ENCODE measurements at regions not wholly inside any gene's neighbourhood (a gene's known extent, or its start where the extent isn't known, plus 50 kb on each side); places are given as distances from the start of the nearest gene placed in this dataset.

DNA sequence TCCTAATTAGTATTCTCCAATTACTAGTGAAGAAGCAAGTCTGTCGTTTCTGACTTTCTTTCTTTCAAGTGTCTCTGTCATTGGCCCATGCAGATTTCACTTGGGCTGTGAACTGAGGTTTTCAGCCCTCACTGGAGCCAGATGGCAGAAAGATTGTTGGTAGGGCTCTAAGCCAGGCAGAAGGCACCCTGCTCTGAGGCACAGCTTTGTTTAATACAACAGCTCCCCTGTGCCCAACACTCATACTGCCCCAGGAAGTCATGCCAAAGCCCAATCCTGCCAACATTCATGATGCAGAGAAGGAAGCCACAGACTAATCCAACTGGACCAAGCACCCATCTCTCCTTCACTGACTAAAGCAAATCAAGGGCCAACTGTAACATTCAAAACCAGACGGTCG lies 117.1 kb upstream of the FRG1 start:
- TF ChIP-seq SIN3A (IDR thresholded peaks at IDR 0.05; ENCODE audit: borderline replicate concordance, insufficient read depth, low read length) (no peak), POLR2AphosphoS5 (IDR thresholded peaks at IDR 0.05; ENCODE audit: low read depth, low read length) (no peak)
